Gastrocnemius medialis (tissue), 4 donors: ENCODE measurements at regions not wholly inside any gene's neighbourhood (a gene's known extent, or its start where the extent isn't known, plus 50 kb on each side); places are given as distances from the start of the nearest gene placed in this dataset.

Experiments used
- CTCF ChIP-seq, 5 experiments: fragments of 450-650 bp in 3 of 5; fragments of 200-600 bp in 2 of 5; sonication (generic) in 2 of 5; IDR thresholded peaks in 4 of 5; conservative IDR thresholded peaks in 1 of 5; 1 replicate in 4 of 5; 2 replicates in 1 of 5; pipeline ENCODE4 v1.5.1; 2016 to 2019; ENCODE audit warnings: antibody characterized with exemption in 5 of 5, mild to moderate bottlenecking in 3 of 5, moderate library complexity in 3 of 5
- POLR2A ChIP-seq, 2 donors: fragments of 450-650 bp; IDR thresholded peaks; one replicate each; pipeline ENCODE4 v1.6.1; 2017; ENCODE audit warnings: antibody characterized with exemption in 2 of 2, mild to moderate bottlenecking in 2 of 2, moderate library complexity in 2 of 2

GRCh38 chr17:73943416-73944110, 259.9 kb upstream of the RPL38 start:
- TF ChIP-seq CTCF (IDR thresholded peaks at IDR 0.05 in 4 of 5, conservative IDR thresholded peaks at IDR 0.05 in 1 of 5) (no peak), POLR2A (IDR thresholded peaks at IDR 0.05) (no peak)
